ENCODE measurements at regions not wholly inside any gene's neighbourhood (a gene's known extent, or its start where the extent isn't known, plus 50 kb on each side); places are given as distances from the start of the nearest gene placed in this dataset.

- DNase-seq: no peak
These were observed 80.0 kb downstream of the CENPW start for GRCh38 chr6:126419901-126420300.

DNA sequence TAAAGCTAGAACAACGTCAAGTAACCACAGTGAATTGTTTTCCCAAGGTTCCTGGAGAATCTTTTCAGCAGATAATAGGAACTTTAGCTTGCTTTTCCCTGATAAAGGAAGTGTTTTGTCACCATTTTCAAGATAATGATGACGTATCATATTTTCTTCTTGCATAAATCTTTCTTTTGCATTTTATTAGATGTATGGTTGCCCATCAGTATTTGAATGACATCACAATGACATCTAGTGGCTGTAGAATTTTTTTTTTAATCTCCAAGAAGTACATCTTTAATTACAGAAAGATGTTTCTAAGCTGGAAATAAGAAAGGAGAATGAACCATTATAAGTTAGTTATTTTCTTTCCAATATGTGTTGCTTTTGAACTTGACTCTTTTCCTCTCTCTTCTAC, 83.0 kb downstream of the CENPW start:
- DNase-seq: no peak

- no peak for DNase-seq
These were observed 87.8 kb downstream of the CENPW start for GRCh38 chr6:126427713-126428112.

- DNase-seq: no peak
These were observed 90.0 kb downstream of the CENPW start for GRCh38 chr6:126429866-126430265.

- no peak for DNase-seq
These were observed 92.6 kb downstream of the CENPW start for GRCh38 chr6:126432564-126432963.

DNA sequence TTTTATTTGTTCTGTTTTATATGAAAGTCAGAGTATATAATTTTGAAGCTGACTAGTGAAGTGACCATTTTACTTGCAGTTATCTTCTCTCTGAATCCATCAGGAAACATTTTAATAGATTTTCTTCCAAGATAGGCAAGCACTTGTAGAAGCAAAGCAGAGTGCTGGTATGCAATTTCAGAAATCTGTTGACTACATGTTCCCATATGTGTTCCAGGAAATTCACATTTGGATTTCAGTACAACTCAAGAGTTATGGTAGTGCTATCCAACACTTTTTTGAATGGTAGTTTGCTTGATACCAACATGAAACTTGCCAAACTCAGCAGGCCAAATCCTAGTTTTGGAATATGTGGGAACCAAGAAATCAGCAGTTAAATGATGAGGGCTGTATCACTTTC, 94.0 kb downstream of the CENPW start:
- DNase-seq: no peak

DNA sequence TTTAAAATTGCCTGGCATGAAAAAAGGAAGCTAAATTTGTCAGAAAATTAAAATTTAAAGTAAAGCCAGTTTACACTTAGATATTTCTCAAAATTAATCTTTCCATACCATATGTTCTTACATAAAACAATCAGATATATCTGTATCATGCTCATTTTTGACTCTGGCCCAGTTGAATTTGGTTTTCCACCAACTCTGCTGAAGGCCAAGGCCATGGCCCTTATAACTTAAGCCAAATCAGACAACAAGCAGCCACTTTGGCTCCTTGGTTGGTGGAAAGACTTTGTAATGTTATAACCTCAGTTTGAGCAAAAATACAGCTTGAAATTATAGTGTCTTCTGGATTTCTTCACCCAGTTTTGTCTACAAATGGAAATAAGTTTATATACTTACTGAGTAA, 97.3 kb downstream of the CENPW start:
- no peak for DNase-seq

DNA sequence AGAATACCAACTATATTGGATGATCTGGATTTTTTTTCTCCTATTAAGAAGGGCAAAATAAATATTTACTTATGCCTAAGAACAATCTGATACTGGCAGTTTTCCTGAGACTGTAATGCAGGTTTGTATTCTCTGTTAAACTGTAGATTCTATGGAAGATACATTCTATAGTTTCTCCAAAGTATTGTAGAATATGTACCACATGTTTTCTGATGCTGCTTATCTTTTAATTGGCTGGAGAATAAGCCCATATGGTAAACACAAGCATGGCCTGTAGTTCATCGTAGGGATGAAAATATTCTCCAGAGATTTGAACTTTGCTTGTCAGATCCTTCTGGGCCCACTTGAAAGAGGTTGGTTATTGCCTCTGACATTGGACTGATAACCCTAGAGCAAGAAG, 99.1 kb downstream of the CENPW start:
- DNase-seq: no peak

DNA sequence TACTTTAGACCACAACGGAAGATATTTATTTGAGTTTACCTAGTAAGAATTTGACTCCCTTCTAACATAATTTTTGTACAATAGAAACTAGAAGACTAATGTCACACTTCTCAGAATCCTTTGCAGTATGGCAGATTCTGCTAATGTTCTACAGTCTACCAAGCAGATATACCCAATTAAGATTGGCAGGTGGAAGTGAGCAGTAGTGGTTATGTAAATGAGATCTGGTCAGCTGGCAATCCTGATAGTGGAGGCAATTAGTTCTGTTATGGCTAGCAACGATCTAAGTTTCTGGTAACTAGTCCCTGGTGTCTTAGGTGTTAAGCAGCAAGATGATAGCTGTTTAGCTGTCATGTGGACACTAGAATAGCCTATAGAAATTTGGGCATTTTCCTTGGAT, 101.0 kb downstream of the CENPW start:
- no peak for DNase-seq

GRCh38 chr6:126444659-126445273, 104.9 kb downstream of the CENPW start:
- DNase-seq: no peak

GRCh38 chr6:126446248-126446647, 106.3 kb downstream of the CENPW start:
- no peak for DNase-seq

GRCh38 chr6:126447367-126447766, 107.5 kb downstream of the CENPW start:
- no peak for DNase-seq

GRCh38 chr6:126461045-126461444, 121.1 kb downstream of the CENPW start:
- no peak for DNase-seq

GRCh38 chr6:126464245-126464644, 124.3 kb downstream of the CENPW start:
- DNase-seq: no peak

GRCh38 chr6:126475449-126475848, 135.5 kb downstream of the CENPW start:
- DNase-seq: no peak

DNA sequence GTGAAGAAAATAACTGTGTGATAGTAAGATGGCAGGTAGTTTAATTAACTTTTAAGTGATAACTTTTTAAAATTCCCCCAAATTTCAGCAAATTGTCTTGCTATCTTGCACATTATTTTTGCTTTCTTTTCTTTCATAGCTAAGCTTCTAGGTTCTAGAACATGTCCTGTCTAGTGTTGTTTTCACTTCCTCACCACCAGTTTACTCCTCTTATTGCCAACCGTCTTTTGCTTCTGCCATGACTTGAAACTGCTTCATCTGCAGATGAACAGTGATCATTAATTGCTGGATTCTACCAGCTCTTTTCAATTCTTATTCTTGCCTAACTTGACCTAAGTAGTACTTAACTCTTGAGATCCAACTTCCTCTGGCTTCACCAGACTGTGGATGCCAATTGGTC, 137.8 kb downstream of the CENPW start:
- DNase-seq: no peak

GRCh38 chr6:126480268-126480667, 140.4 kb downstream of the CENPW start:
- DNase-seq: no peak

DNA sequence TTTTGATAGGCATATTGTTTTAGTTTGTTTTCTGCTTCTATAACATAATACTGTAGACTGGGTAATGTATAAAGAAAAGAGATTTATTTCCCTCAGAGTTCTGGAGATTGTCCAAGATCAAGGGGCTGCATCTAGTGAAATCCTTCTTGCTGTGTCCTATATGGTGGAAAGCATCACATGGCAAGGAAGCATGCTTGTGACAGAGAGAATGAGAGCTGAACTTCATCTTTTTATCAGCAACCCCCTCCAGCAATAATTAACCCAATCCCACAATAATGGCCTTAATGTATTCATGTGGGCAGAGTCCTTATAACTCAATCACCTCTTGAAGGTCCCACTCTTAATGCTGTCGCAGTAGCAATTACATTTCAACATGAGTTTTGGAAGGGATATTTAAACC, 141.4 kb downstream of the CENPW start:
- DNase-seq: no peak

- DNase-seq: no peak
These were observed 164.9 kb downstream of the CENPW start for GRCh38 chr6:126504792-126505191.

- DNase-seq: no peak
These were observed 173.3 kb downstream of the CENPW start for GRCh38 chr6:126513198-126513597.

- DNase-seq: no peak
These were observed 176.5 kb downstream of the CENPW start for GRCh38 chr6:126516411-126516810.

DNA sequence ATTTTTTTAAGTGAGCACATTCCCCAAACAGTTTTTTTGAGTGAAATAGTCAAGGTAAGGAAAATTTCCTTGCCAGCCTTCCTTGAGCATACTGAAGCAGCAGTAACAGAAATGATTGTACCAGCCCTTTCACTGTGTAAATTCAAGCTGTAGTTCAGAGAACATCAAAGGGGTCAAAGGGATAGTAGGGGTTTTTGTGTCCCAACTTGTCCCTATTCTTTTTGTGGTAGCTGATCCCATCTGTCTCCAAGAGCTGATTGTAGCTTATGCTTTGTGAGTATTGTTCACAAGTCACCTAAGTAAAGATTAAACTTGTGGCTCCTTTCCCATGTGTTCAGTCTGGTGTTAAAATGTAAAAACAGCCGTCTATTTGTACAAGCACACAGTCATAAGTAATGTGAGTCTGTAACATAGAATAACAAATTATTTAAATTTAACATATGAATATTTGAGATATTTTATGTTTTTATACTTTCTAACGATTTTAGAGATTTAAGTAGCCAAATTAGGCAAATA, 185.0 kb downstream of the CENPW start:
- DNase-seq: no peak

GRCh38 chr6:126526547-126526946, 186.6 kb downstream of the CENPW start:
- no peak for DNase-seq
